GM10266 (cell line): ENCODE measurements at regions not wholly inside any gene's neighbourhood (a gene's known extent, or its start where the extent isn't known, plus 50 kb on each side); places are given as distances from the start of the nearest gene placed in this dataset.
"Not testable (repeated sequence)": the region's sequence is repeated elsewhere in the genome, so short reads cannot be mapped to it uniquely, and the experiment has no call there.

Experiments
- DNase-seq: peaks from one replicate; pipeline ENCODE4 v3.0.0; 2012; ENCODE audit errors: extremely low spot score
- TF ChIP-seq, protein P1 (sequence below): IDR thresholded peaks from 2 replicates; pipeline ENCODE4 v1.5.1; 2012; ENCODE audit warnings: mild to moderate bottlenecking, low read depth; ENCODE audit not compliant: control insufficient read depth, insufficient read depth; ENCODE audit errors: missing control alignments

DNA sequence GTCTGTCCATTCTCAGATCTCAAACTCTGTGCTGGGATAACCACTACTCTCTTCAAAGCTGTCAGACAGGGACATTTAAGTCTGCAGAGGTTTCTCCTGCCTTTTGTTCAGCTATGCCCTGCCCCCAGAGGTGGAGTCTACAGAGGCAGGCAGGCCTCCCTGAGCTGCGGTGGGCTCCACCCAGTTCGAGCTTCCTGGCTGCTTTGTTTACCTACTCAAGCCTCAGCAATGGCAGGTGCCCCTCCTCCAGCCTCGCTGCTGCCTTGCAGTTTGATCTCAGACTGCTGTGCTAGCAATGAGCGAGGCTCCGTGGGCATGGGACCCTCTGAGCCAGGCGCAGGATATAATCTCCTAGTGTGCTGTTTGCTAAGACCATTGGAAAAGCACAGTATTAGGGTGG is 53.1 kb upstream of the HUNK start:
- not testable (repeated sequence) for DNase-seq

DNA sequence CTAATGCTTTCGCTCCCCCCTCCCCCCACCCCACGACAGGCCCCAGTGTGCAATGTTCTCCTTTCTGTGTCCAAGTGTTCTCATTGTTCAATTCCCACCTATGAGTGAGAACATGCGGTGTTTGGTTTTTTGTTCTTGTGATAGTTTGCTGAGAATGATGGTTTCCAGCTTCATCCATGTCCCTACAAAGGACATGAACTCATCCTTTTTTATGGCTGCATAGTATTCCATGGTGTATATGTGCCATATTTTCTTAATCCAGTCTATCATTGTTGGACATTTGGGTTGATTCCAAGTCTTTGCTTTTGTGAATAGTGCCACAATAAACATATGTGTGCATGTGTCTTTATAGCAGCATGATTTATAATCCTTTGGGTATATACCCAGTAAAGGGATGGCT is 58.5 kb upstream of the HUNK start:
- not testable (repeated sequence) for DNase-seq

DNA sequence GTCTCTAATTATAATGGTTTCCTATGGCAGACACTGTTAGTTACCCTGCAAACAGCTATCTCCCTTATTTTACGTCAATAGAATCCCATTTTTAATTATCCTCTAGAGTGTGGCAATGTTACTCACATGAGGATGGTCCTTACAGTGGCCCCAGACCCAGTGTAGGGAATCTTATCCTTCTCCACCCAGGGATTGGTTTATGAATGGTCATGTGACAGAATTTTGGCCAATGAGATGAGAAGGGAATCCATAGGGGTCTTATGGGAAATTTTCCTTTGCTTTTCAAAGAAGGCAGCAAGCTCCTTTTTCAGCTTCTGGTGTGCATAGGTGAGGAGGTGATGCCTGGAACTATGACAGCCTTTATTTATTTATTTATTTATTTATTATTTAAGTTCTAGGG is 59.0 kb upstream of the HUNK start:
- TF ChIP-seq, protein P1, sequence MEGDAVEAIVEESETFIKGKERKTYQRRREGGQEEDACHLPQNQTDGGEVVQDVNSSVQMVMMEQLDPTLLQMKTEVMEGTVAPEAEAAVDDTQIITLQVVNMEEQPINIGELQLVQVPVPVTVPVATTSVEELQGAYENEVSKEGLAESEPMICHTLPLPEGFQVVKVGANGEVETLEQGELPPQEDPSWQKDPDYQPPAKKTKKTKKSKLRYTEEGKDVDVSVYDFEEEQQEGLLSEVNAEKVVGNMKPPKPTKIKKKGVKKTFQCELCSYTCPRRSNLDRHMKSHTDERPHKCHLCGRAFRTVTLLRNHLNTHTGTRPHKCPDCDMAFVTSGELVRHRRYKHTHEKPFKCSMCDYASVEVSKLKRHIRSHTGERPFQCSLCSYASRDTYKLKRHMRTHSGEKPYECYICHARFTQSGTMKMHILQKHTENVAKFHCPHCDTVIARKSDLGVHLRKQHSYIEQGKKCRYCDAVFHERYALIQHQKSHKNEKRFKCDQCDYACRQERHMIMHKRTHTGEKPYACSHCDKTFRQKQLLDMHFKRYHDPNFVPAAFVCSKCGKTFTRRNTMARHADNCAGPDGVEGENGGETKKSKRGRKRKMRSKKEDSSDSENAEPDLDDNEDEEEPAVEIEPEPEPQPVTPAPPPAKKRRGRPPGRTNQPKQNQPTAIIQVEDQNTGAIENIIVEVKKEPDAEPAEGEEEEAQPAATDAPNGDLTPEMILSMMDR: no peak
- no peak for DNase-seq

DNA sequence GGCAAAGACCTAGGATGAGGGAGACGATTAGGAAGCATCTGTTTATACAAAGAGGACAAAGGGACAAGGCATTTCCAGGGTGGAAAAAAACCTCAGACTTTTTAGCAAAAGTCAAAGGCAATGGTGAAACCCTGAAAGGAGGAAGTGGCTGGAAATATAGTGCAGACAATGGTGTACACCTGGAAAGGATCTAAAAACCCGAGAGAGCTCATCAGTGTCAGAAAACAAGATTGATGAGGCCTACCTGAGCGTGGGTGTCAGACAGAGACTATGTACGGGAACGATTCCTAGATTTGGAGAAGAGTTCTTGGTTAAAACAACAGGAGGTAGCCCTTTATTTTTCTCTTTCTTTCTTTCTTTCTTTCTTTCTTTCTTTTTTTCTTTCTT is 68.8 kb upstream of the HUNK start:
- DNase-seq: no peak
- TF ChIP-seq, protein P1: no peak

DNA sequence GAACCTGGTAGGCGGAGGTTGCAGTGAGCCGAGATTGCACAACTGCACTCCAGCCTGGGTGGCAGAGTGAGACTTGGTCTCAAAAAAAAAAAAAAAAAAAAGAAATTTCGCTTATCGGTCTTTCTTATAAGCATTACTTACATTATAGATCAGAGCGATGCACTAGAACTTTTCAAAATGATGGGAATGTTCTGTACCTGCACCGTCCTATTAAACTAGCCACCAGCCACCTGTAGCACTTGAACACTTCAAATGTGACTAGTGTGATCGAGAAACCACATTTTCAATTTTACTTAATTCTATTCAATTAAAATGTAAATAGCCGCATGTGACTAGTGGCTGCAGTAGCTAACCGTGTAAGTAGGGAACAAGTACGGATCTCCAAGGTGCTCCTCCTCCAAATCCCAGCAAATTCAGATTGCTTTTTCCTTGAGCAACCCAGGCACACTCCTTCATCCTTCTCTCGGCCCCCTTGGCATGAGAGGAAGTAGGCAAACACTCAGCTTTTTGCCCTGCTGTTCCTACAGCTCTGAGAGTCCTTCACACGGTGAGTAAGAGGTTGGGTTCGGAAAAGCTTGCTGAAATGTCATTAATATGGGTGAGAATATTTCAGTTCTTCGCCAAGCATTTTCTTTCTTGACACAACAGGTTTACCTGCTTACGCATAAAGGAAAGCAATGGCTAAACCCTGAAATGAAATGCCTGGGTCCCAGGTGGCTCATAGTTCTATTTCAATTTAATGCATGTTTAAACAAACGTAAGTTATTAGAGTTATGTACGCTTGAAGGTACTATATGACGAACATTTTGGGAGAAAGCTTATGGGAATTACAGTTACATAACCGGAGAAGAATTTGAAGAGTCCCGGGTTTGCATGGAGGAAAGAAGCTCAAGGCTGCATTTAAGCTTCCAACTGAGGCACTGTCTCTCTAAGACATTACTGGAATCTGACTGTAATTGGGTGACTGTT is 69.5 kb upstream of the HUNK start:
- TF ChIP-seq, protein P1: no peak
- no peak for DNase-seq

DNA sequence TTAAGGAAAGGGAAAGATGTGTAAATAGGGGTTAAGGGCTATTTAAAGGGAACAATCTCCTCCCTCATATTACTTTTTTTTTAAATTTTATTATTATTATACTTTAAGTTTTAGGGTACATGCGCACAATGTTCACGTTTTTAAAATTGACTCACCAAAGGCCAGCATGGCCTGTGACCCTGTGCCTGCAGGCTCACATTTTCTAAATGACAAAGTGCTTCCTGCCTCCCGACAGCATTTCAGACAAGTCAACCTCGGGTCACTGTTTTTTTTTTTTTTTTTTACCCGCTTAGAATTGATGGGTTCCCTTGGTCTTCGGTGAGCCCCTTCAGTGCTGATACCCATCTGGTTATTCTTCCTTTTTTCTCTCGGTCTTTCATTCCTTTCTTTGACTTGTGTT is 70.4 kb upstream of the SCAF4 start:
- TF ChIP-seq, protein P1: no peak
- DNase-seq: no peak

DNA sequence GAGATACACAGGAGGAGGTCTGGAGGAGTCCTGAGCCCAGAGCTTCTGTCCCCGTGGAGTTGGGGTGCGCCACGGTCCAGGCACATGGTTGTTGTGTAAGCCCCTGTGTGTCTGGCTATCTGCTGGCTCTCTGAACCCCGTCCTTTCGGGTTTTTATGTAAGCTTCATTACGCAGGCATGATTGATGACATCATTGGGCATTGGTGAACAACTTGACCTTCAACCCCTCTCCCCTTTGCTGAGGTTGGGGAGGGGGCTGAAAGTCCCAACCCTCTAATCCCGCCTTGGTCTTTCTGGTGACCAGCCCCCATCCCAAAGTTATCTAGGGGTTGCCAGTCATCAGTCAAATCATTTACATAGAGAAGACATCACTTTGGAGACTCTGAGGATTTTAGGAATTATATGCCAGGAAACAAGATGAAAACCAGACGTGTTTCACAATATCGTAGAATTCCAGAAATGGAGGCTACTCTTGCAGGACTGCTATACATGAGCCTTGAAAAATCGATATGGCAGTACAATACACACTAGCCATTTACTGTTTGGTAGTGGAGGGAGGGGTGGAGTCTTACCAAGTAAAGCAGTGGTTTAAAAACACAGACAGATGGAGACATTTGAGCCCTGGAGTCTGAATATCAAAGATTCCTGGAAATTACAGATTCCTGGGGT is 69.8 kb upstream of the SCAF4 start:
- no peak for DNase-seq
- TF ChIP-seq, protein P1: no peak
